K562 (cell line): ENCODE measurements at regions not wholly inside any gene's neighbourhood (a gene's known extent, or its start where the extent isn't known, plus 50 kb on each side); places are given as distances from the start of the nearest gene placed in this dataset.

ENCODE experiments used
- ATAC-seq: fragments of 200-7000 bp; cut with Tn5 transposase; 3 replicates; pipeline ENCODE4 v1.9.1; 2020; ENCODE audit warnings: moderate library complexity
- BruUV-seq: library from RNA; stranded (reverse); fragments of 400-500 nt; replicated peaks from 2 replicates; lab custom pipeline; 2021; lab: Mats Ljungman, UMichigan
- CTCF ChIA-PET: fragments of 300-600 bp; formaldehyde crosslinking; extraction: SDS; loops from one replicate; lab custom pipeline; 2021; ENCODE audit warnings: low intra/inter-chr PET ratio; lab: Yijun Ruan, JAX
- POLR2A ChIA-PET: fragments of 300-600, 350-650 bp; sonication (Branson Sonifier 250); formaldehyde crosslinking; extraction: SDS; loops from one replicate; lab custom pipeline; 2021; ENCODE audit warnings: antibody characterized with exemption, inconsistent platforms; lab: Yijun Ruan, JAX
- DNase-seq, 4 experiments: peaks; one replicate each; pipeline versions ENCODE4 v3.0.0 to v3.0.0-alpha.2; 2011 to 2018; ENCODE audit warnings: low spot score in 3 of 4, mixed read lengths in 3 of 4; ENCODE audit errors: extremely low read depth in 1 of 4
- FAIRE-seq: peaks from 2 replicates; lab custom pipeline; 2011; peaks lifted over from hg19 to GRCh38; lab: Jason Lieb, UNC
- H2AFZ ChIP-seq: 2 replicates; pipeline ENCODE4 v1.6.0; 2011; ENCODE audit warnings: low read depth, low read length, control low read depth, inconsistent platforms
- H3K27ac ChIP-seq: fragments of 200-600 bp; 3 replicates; pipeline ENCODE4 v1.8.0; 2011; ENCODE audit warnings: low read depth, mild to moderate bottlenecking, control low read depth, inconsistent platforms, low read length, moderate library complexity, mixed read lengths; ENCODE audit errors: extremely low read depth
- H3K27me3 ChIP-seq, 2 experiments: fragments of 300-600 bp in 1 of 2; 2 replicates in 1 of 2; 3 replicates in 1 of 2; pipeline versions ENCODE4 v1.6.0 to v1.8.0; 2011; ENCODE audit warnings: inconsistent platforms in 2 of 2, low read length in 2 of 2, mild to moderate bottlenecking in 1 of 2, mixed read lengths in 1 of 2, moderate library complexity in 1 of 2; ENCODE audit not compliant: control insufficient read depth in 2 of 2, insufficient read depth in 2 of 2
- H3K36me3 ChIP-seq: fragments of 300-600 bp; 3 replicates; pipeline ENCODE4 v1.8.0; 2011; ENCODE audit warnings: mild to moderate bottlenecking, low read length, inconsistent platforms; ENCODE audit not compliant: control insufficient read depth, insufficient read depth
- H3K4me1 ChIP-seq, 2 experiments: fragments of 200-600 bp in 1 of 2; replicated peaks in 1 of 2; 2 replicates in 1 of 2; 3 replicates in 1 of 2; pipeline versions ENCODE4 v1.5.1 to v1.8.0; 2011; ENCODE audit warnings: inconsistent platforms in 2 of 2, low read length in 2 of 2, mild to moderate bottlenecking in 1 of 2, mixed read lengths in 1 of 2, moderate library complexity in 1 of 2; ENCODE audit not compliant: control insufficient read depth in 2 of 2, insufficient read depth in 2 of 2
- H3K4me2 ChIP-seq: 2 replicates; pipeline ENCODE4 v1.6.1; 2011; ENCODE audit warnings: low read length, control low read depth, inconsistent platforms, mixed read lengths; ENCODE audit not compliant: insufficient read depth
- H3K4me3 ChIP-seq: fragments of 200-600 bp; sonication (generic), shearing (Covaris generic); 2 replicates; pipeline ENCODE4 v1.5.1; 2016; ENCODE audit warnings: control low read depth, inconsistent platforms
- H3K79me2 ChIP-seq: fragments of 200-600 bp; 3 replicates; pipeline ENCODE4 v1.8.0; 2011; ENCODE audit warnings: low read length, inconsistent platforms; ENCODE audit not compliant: control insufficient read depth, insufficient read depth
- H3K9ac ChIP-seq, 2 experiments: 2 replicates each; pipeline versions ENCODE4 v1.6.0 to v1.6.1; 2011; ENCODE audit warnings: low read depth in 2 of 2, low read length in 2 of 2, control low read depth in 1 of 2, inconsistent platforms in 1 of 2, mild to moderate bottlenecking in 1 of 2, mixed read lengths in 1 of 2; ENCODE audit not compliant: insufficient read depth in 1 of 2
- H3K9me1 ChIP-seq: one replicate; pipeline ENCODE4 v1.6.0; 2011; ENCODE audit warnings: inconsistent platforms, mild to moderate bottlenecking, low read length, moderate library complexity; ENCODE audit not compliant: control insufficient read depth, insufficient read depth
- H3K9me3 ChIP-seq: replicated peaks from 2 replicates; pipeline ENCODE4 v1.5.1; 2011; ENCODE audit warnings: low read depth, low read length, inconsistent platforms; ENCODE audit not compliant: control insufficient read depth, insufficient read depth
- H4K20me1 ChIP-seq: replicated peaks from 2 replicates; pipeline ENCODE4 v1.6.1; 2011; ENCODE audit warnings: low read length, inconsistent platforms, mixed read lengths; ENCODE audit not compliant: control insufficient read depth, insufficient read depth
- FOXP1 ChIP-seq: sonication (generic); formaldehyde crosslinking; IDR thresholded peaks from 2 replicates; pipeline ENCODE4 v1.8.0; 2022; ENCODE audit warnings: mild to moderate bottlenecking, missing genetic modification reagents
- NRF1 ChIP-seq, 2 experiments: fragments of 450-650 bp; IDR thresholded peaks in 1 of 2; conservative IDR thresholded peaks in 1 of 2; 2 replicates each; pipeline ENCODE4 v1.6.1; 2014; ENCODE audit warnings: mild to moderate bottlenecking in 2 of 2
- RBM17 ChIP-seq: fragments of 200-400 bp; formaldehyde crosslinking; IDR thresholded peaks from 2 replicates; pipeline ENCODE4 v1.6.1; 2017; ENCODE audit warnings: low read depth, mild to moderate bottlenecking, low read length, borderline replicate concordance
- ZNF217 ChIP-seq: sonication (generic); formaldehyde crosslinking; IDR thresholded peaks from 2 replicates; pipeline ENCODE4 v1.8.0; 2022; ENCODE audit warnings: mild to moderate bottlenecking, missing genetic modification reagents
- ZNF830 ChIP-seq: fragments of 250-450 bp; sonication (Bioruptor Pico); IDR thresholded peaks from 2 replicates; pipeline ENCODE4 v1.5.0; 2021; ENCODE audit warnings: mild to moderate bottlenecking
- WGBS: fragments of 100-300 bp; shearing (Covaris generic); methylation state at CpG from one replicate; pipeline ENCODE4 v1.1.6; 2016; ENCODE audit warnings: low coverage, mixed read lengths; ENCODE audit not compliant: insufficient coverage; ENCODE audit errors: missing lambda C conversion rate; 5-methylcytosine and 5-hydroxymethylcytosine counted together
- in situ Hi-C: fragments of 300-500 bp; cut with MboI; formaldehyde crosslinking; loops from 4 replicates; pipeline ENCODE4 v1.15.0; 2018; ENCODE audit warnings: inconsistent platforms, mixed read lengths
- intact Hi-C: fragments of 100-400 bp; cut with micrococcal nuclease; formaldehyde crosslinking; loops from 2 replicates; pipeline ENCODE4 v1.14.2; 2022
- TF ChIP-seq, protein P1 (sequence below), 2 experiments: fragments of 450-650 bp in 1 of 2; sonication (generic) in 1 of 2; formaldehyde crosslinking; conservative IDR thresholded peaks; 2 replicates each; pipeline versions ENCODE4 v1.4.0 to v1.8.1; 2020 to 2022; ENCODE audit warnings: mild to moderate bottlenecking in 1 of 2, missing genetic modification reagents in 1 of 2
- TF ChIP-seq, protein P2 (sequence below), 2 experiments: fragments of 450-650 bp; IDR thresholded peaks; 2 replicates each; pipeline ENCODE4 v1.6.1; 2016; ENCODE audit warnings: mild to moderate bottlenecking in 2 of 2, borderline replicate concordance in 1 of 2, low read depth in 1 of 2, moderate library complexity in 1 of 2
- TF ChIP-seq, protein P3 (sequence below): fragments of 250-450 bp; sonication (Bioruptor Pico); IDR thresholded peaks from 2 replicates; pipeline ENCODE4 v1.9.0; 2021; ENCODE audit warnings: mild to moderate bottlenecking

DNA sequence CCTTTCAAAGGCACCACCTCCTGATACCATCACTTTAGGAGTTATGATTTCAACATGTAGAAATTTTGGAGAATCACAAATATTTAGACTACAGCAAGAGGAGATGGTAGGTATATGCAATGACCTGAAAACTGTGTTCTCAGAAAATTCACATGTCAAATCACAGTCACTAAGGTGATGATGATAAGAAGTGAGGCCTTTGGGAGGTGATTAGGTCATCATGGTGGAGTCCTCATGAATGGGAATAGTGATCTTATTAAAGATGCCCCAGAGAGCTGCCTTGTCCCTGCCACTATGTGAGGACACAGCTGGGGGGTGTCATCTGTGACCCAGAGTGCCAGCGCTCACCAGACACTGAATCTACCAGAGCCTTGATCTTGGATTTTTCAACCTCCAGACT, 513.5 kb upstream of the TUSC1 start:
- intact Hi-C loops, result no loop called here

More for the DNA sequence above, 513.5 kb upstream of the TUSC1 start:
- BruUV-seq, result no TSS peak
- Histone ChIP-seq H3K4me2 (no peak overlapping the region), H4K20me1 (no peaks in the 10 kb centered on the region), H3K79me2 (no peaks in the 10 kb centered on the region), H3K27ac (no peak overlapping the region), H3K9me1 (no peaks in the 10 kb centered on the region), H3K9me3 (no peaks in the 10 kb centered on the region), H3K9ac (no peak overlapping the region), H3K36me3 (no peaks in the 10 kb centered on the region), H3K27me3 (no peaks in the 10 kb centered on the region), H3K4me1 (no peaks in the 10 kb centered on the region), H3K4me3 (no peak overlapping the region), H2AFZ (no peak overlapping the region)
- no peak for ATAC-seq
- CTCF ChIA-PET, result no interaction called here
- POLR2A ChIA-PET, result no interaction called here
- DNase-seq, result no peak
- no CpG with 5 or more reads among the region's 1 CpG for WGBS
- TF ChIP-seq NRF1 (conservative IDR thresholded peaks at IDR 0.05 in 1 of 2, IDR thresholded peaks at IDR 0.05 in 1 of 2), result no peak
- TF ChIP-seq, protein P1, sequence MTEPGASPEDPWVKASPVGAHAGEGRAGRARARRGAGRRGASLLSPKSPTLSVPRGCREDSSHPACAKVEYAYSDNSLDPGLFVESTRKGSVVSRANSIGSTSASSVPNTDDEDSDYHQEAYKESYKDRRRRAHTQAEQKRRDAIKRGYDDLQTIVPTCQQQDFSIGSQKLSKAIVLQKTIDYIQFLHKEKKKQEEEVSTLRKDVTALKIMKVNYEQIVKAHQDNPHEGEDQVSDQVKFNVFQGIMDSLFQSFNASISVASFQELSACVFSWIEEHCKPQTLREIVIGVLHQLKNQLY (CRISPR knock-in tag; conservative IDR thresholded peaks at IDR 0.05), result no peak
- no peak for TF ChIP-seq ZNF830 (CRISPR knock-in tag)
- TF ChIP-seq, protein P2, sequence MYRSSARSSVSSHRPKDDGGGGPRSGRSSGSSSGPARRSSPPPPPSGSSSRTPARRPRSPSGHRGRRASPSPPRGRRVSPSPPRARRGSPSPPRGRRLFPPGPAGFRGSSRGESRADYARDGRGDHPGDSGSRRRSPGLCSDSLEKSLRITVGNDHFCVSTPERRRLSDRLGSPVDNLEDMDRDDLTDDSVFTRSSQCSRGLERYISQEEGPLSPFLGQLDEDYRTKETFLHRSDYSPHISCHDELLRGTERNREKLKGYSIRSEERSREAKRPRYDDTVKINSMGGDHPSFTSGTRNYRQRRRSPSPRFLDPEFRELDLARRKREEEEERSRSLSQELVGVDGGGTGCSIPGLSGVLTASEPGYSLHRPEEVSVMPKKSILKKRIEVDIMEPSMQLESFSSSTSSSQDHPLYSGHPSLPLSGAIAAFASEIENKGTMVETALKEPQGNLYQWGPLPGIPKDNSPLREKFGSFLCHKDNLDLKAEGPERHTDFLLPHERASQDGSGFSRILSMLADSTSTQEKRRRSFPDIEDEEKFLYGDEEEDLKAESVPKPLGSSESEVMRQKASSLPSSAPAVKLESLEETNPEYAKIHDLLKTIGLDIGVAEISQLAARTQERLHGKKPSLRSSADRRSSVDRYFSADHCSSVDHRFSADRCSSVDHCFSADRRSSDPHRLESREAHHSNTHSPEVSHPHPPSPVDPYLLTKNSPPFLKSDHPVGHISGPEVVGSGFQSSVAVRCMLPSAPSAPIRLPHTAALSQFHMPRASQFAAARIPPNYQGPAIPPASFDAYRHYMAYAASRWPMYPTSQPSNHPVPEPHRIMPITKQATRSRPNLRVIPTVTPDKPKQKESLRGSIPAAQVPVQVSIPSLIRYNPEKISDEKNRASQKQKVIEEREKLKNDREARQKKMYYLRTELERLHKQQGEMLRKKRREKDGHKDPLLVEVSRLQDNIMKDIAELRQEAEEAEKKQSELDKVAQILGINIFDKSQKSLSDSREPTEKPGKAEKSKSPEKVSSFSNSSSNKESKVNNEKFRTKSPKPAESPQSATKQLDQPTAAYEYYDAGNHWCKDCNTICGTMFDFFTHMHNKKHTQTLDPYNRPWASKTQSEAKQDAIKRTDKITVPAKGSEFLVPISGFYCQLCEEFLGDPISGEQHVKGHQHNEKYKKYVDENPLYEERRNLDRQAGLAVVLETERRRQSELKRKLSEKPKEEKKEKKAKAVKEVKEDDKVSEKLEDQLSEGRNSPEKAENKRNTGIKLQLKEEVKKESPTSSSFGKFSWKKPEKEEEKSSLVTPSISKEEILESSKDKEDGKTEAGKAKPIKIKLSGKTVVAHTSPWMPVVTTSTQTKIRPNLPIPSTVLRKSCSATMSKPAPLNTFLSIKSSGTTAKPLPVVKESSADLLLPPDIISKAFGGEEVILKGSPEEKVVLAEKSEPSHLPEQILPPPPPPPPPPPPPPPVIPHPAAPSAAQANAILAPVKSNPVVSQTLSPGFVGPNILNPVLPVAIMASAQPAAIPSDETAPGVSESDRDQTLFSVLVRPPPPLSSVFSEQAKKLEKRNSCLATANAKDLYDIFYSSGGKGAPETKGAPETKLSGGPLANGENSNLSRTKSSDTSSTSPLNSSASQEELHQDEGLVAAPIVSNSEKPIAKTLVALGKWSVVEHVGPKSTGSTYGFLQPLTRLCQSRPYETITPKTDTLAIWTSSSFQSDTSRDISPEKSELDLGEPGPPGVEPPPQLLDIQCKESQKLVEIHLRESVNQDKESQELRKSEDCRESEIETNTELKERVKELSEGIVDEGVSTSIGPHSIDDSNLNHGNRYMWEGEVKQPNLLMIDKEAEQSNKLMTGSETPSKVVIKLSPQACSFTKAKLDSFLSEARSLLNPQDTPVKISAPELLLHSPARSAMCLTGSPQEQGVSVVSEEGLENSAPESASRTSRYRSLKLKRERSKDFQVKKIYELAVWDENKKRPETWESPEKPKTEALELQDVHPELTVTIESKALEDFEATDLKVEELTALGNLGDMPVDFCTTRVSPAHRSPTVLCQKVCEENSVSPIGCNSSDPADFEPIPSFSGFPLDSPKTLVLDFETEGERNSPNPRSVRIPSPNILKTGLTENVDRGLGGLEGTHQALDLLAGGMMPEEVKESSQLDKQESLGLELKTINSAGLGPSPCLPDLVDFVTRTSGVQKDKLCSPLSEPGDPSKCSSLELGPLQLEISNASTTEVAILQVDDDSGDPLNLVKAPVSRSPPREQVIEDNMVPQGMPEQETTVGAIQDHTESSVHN (IDR thresholded peaks at IDR 0.05; ENCODE audit: borderline replicate concordance in 1 of 2, low read depth in 1 of 2), result no peak
- no peak for TF ChIP-seq ZNF217 (CRISPR knock-in tag)
- TF ChIP-seq RBM17, result no peak
- TF ChIP-seq, protein P3, sequence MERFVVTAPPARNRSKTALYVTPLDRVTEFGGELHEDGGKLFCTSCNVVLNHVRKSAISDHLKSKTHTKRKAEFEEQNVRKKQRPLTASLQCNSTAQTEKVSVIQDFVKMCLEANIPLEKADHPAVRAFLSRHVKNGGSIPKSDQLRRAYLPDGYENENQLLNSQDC (CRISPR knock-in tag), result no peak
- no peak for TF ChIP-seq FOXP1
- in situ Hi-C loops, result no loop called here
- FAIRE-seq, result no peak
